GM19035 (cell line): ENCODE measurements at regions not wholly inside any gene's neighbourhood (a gene's known extent, or its start where the extent isn't known, plus 50 kb on each side); places are given as distances from the start of the nearest gene placed in this dataset.

ENCODE experiments used
- ATAC-seq: cut with Tn5 transposase; IDR thresholded peaks from one replicate; pipeline ENCODE4 v1.9.1; 2021; ENCODE audit not compliant: unreplicated experiment

DNA sequence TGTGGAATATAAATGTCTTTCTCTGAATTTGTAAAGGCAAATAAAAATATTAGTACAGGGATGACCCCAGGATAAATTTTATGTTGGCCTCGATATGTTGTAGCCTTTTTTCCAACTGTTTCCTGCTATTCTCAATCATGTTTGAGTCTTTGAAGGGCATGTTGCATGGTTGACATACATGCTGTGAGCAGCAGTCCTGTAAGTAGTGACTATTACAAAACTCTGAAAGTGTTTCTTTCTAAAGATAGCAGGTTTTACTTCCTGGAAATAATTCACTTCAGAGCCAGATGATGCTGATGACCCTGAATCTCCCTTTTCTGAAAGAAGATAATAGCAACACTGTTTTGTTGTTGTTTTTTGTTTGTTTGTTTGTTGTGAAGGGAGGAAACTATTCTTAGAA, 393.0 kb upstream of the GNPDA2 start:
- ATAC-seq = no peak

DNA sequence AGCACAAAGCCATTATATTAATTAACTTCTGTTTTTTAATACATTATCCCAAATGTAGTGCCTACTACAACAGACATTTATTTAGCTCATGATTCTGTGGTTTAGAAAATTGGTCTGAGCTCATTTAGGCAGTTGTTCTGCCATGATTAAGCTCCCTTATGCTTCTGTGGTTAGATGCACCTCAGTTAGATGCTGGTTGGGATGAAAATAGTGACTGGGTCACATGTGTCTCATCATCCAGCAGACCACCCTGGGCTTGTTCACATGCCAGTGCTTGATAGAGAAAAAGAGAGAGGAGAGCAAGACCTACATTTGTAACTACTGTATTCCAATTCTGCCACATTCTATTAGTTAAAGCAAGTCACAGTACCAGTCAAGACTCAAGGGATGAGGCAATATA, 376.4 kb upstream of the GNPDA2 start:
- ATAC-seq = no peak

DNA sequence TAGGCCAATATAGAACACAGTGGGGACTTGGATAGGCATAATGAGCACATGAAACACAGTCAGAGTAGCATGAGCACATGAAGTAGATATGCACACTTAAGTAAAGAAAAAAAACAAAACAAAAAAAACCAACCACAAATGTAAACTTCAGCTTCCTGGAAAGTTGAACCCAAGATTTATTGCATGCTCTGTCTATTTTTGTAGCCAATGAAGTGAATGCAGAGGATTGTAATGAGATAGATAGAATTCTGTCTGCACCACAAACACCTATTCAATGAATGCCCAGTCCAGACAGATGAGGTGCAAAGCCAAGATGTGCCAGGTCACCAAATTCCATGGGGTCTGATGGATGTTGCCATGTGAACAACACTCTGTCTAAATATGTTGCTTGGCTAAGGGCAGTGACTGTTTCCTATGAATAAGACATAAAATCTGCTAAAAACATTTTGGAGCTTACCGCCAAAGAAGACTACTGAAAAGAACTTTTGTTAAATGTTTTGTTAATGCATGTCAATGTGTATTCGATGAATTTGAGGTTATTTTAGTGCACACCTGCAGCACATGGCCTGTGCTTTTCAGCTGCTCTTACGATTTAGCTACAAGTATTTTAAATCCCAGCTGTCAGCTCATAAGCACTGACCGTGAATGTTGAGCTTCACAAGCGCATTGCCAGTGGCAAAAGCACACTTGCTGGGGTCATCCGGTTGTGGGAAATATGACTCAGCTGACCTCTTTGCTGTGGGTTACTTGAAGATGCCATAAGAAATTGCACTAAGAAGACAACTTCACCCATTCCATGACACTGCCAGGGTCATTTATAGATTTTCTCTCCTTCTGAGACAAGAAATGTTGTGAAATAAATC, 374.8 kb upstream of the GNPDA2 start:
- no peak for ATAC-seq

- no peak for ATAC-seq
These were observed 373.1 kb upstream of the GNPDA2 start for GRCh38 chr4:45099471-45099870.

DNA sequence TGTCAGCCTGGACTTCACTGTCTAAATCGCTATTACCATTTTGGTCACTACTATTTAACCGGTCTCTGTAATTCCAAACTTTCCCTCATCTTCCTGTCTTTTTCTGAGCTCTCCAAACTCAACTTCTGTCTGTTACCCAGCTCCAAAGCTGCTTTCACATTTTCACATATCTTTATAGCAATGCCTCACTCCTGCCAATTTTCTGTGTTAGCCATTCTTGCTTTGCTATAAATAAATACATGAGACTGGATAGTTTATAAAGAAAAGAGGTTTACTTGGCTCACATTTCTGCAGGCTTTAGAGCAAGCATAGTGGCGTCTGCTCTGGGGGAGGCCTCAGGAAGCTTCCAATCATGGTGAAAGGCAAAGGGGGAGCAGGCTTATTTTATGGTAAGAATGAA, 368.3 kb upstream of the GNPDA2 start:
- no peak for ATAC-seq

DNA sequence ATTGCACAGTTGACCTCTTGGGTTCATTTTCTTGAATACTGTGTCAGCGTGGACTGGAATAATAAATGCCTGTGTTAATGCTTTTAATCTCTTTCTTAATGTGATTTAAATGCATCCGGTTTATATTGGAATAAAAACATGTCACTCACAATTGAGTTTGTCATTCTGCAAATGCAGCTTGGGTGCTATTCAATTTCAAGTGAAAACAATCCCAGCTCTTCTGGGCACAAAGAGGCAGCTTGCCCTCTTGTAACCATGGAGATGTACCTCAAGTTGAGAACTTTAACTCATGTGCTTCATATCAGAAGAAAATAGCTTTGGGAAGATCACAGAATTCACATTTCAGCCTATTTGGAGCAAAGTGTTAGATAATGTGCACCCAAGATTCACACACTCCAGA, 355.7 kb upstream of the GNPDA2 start:
- ATAC-seq = no peak

GRCh38 chr4:45079616-45080015, 353.3 kb upstream of the GNPDA2 start:
- no peak for ATAC-seq

DNA sequence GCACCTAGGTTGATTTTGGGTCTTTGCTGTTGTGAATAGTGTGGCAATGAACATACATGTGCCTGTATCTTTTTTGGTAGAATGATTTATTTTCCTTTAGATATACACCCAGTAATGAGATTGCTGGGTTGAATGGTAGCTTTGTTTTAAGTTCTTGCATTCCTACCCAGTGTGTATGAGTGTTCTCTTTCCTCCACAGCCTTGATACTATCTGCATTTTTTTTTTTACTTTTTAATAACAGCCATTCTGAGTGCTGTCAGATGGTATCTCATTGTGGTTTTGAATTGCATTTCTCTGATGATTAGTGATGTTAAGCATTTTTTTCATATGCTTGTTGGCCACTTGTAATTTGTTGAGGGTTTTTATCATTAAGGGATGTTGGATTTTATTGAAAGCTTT, 351.8 kb upstream of the GNPDA2 start:
- no peak for ATAC-seq

- ATAC-seq = no peak
These were observed 346.6 kb upstream of the GNPDA2 start for GRCh38 chr4:45072981-45073380.

- ATAC-seq = no peak
These were observed 338.4 kb upstream of the GNPDA2 start for GRCh38 chr4:45064741-45065140.

- ATAC-seq = no peak
These were observed 337.3 kb upstream of the GNPDA2 start for GRCh38 chr4:45063696-45064095.

- no peak for ATAC-seq
These were observed 336.7 kb upstream of the GNPDA2 start for GRCh38 chr4:45062935-45063545.

- ATAC-seq = no peak
These were observed 317.6 kb upstream of the GNPDA2 start for GRCh38 chr4:45043911-45044310.

GRCh38 chr4:45036677-45037076, 310.3 kb upstream of the GNPDA2 start:
- no peak for ATAC-seq

DNA sequence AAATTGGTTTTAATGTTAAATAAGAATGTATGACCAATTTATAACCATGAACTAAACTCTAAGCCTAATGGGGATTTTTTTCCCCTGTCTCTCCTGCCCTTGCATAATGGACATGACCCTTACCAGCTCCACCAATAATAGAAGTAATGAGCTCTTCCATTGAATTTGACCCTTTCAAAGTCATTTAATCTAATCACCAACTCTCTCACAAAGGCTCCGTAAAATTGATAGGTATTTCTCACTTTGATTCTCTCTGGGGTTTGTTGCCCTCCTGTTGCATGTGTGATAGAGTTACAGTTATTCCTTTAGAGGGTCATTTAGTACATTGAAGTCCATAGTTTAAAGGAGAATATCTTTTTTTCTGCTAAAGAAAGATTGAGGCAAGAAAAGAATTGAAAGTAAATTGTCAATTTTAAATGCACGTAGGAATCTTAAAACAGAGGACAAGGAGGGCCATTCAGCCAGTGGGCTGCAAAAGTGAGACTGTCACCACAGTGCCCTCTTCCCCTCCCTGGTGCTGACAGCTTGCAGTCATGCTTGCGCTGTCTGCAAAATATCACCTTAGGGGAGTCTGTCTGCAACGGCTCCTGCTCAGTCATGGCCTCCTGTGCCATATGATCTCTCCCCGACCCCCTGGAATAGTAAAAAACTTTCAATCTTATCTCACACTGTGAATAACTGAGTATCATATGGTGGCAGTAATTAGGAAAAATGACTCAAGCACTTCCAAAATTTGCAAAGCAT, 307.5 kb upstream of the GNPDA2 start:
- no peak for ATAC-seq

GRCh38 chr4:45030059-45030458, 303.7 kb upstream of the GNPDA2 start:
- ATAC-seq = no peak

GRCh38 chr4:45007508-45007907, 281.2 kb upstream of the GNPDA2 start:
- ATAC-seq = no peak

GRCh38 chr4:45006078-45006477, 279.7 kb upstream of the GNPDA2 start:
- ATAC-seq = no peak

GRCh38 chr4:45004847-45005565, 278.6 kb upstream of the GNPDA2 start:
- no peak for ATAC-seq

DNA sequence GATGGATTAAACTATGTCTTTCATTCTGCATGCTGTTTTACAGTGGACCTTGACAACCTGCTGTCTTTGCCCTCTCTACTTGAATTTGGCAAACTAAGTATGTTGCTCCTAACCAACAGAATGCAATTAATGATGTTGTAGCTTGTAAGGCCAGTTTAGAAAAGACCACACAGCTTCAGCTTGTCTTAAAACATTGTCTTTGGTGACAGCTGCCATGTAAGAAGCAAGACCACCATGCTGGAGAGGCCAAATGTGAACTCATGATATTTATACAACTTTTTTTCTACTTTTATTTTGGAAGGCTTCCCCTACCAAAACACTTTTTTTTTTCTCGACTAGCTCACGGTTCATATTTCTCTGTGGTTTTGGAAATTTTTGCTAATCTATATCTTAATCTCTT, 278.0 kb upstream of the GNPDA2 start:
- ATAC-seq = no peak

- ATAC-seq = no peak
These were observed 270.0 kb upstream of the GNPDA2 start for GRCh38 chr4:44996276-44996845.
